EL (cell line): ENCODE measurements at regions not wholly inside any gene's neighbourhood (a gene's known extent, or its start where the extent isn't known, plus 50 kb on each side); places are given as distances from the start of the nearest gene placed in this dataset.

Experiments used
- DNase-seq: peaks from one replicate; pipeline ENCODE4 v3.0.0-alpha.2; 2016

- DNase-seq: peak; percentile 2
Observed at GRCh38 chr6:95364016-95364604, 213.2 kb upstream of the MANEA start.

- DNase-seq: no peak
Observed at GRCh38 chr6:95365454-95365853, 211.9 kb upstream of the MANEA start.

GRCh38 chr6:95366414-95366813 is 210.9 kb upstream of the MANEA start:
- no peak for DNase-seq

GRCh38 chr6:95383878-95384277 is 193.5 kb upstream of the MANEA start:
- DNase-seq: no peak

GRCh38 chr6:95384988-95385387 is 192.3 kb upstream of the MANEA start:
- no peak for DNase-seq

- no peak for DNase-seq
Observed at GRCh38 chr6:95387845-95388244, 189.5 kb upstream of the MANEA start.

- no peak for DNase-seq
Observed at GRCh38 chr6:95404777-95405176, 172.6 kb upstream of the MANEA start.

GRCh38 chr6:95408111-95408510 is 169.2 kb upstream of the MANEA start:
- no peak for DNase-seq

- DNase-seq: no peak
Observed at GRCh38 chr6:95410168-95410567, 167.2 kb upstream of the MANEA start.

GRCh38 chr6:95413789-95414188 is 163.5 kb upstream of the MANEA start:
- no peak for DNase-seq

GRCh38 chr6:95417856-95418255 is 159.5 kb upstream of the MANEA start:
- DNase-seq: no peak

GRCh38 chr6:95420792-95421191 is 156.5 kb upstream of the MANEA start:
- no peak for DNase-seq

- no peak for DNase-seq
Observed at GRCh38 chr6:95423331-95423730, 154.0 kb upstream of the MANEA start.

GRCh38 chr6:95431637-95432228 is 145.6 kb upstream of the MANEA start:
- peak; percentile 22 for DNase-seq

GRCh38 chr6:95439741-95440140 is 137.6 kb upstream of the MANEA start:
- DNase-seq: no peak

GRCh38 chr6:95448208-95448607 is 129.1 kb upstream of the MANEA start:
- DNase-seq: no peak

GRCh38 chr6:95469511-95469910 is 107.8 kb upstream of the MANEA start:
- no peak for DNase-seq

- no peak for DNase-seq
Observed at GRCh38 chr6:95478941-95479340, 98.4 kb upstream of the MANEA start.

- no peak for DNase-seq
Observed at GRCh38 chr6:95487817-95488216, 89.5 kb upstream of the MANEA start.

- no peak for DNase-seq
Observed at GRCh38 chr6:95489185-95489863, 88.0 kb upstream of the MANEA start.

GRCh38 chr6:95496769-95497426 is 80.4 kb upstream of the MANEA start:
- DNase-seq: no peak

GRCh38 chr6:95501032-95501904 is 76.1 kb upstream of the MANEA start:
- DNase-seq: no peak

- no peak for DNase-seq
Observed at GRCh38 chr6:95503568-95503967, 73.8 kb upstream of the MANEA start.
